PFSK-1 (cell line): ENCODE measurements at regions not wholly inside any gene's neighbourhood (a gene's known extent, or its start where the extent isn't known, plus 50 kb on each side); places are given as distances from the start of the nearest gene placed in this dataset.

Experiments used
- POLR2AphosphoS5 ChIP-seq: IDR thresholded peaks from 2 replicates; pipeline ENCODE4 v1.6.1; 2012; ENCODE audit warnings: low read depth, mild to moderate bottlenecking, control low read depth, low read length, moderate library complexity
- SIN3A ChIP-seq: IDR thresholded peaks from 2 replicates; pipeline ENCODE4 v1.6.1; 2012; ENCODE audit warnings: mild to moderate bottlenecking, low read length, moderate library complexity, borderline replicate concordance; ENCODE audit not compliant: insufficient read depth
- TAF1 ChIP-seq: IDR thresholded peaks from 2 replicates; pipeline ENCODE4 v1.6.1; 2012; ENCODE audit warnings: low read length, control low read depth, borderline replicate concordance; ENCODE audit not compliant: insufficient read depth
- TF ChIP-seq, protein P1 (sequence below), 2 experiments: IDR thresholded peaks; 2 replicates each; pipeline versions ENCODE4 v1.6.1 to v1.8.0; 2011 to 2012; ENCODE audit warnings: low read depth in 2 of 2, low read length in 2 of 2, control low read depth in 1 of 2, inconsistent platforms in 1 of 2, mild to moderate bottlenecking in 1 of 2, moderate library complexity in 1 of 2; ENCODE audit not compliant: insufficient read depth in 1 of 2

DNA sequence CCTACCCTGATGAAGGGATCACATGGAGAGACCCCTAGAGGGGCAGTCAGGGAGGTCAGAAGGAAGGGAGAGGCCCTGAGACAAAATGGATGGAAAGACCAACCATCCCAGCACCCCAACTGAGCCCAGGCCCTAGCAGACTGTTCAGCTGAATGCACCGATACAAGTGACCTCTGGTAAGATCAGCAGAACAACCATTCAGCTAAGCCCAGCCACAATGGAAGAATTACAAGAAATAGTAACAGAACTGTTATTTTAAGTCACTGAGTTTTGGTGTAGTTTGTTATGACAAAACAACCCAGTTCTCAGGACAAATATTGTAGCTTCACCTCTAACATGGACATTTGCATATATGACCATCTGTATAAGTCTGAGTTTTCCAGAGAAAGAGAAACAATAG, 210.4 kb upstream of the SVIL start:
- TF ChIP-seq, protein P1, sequence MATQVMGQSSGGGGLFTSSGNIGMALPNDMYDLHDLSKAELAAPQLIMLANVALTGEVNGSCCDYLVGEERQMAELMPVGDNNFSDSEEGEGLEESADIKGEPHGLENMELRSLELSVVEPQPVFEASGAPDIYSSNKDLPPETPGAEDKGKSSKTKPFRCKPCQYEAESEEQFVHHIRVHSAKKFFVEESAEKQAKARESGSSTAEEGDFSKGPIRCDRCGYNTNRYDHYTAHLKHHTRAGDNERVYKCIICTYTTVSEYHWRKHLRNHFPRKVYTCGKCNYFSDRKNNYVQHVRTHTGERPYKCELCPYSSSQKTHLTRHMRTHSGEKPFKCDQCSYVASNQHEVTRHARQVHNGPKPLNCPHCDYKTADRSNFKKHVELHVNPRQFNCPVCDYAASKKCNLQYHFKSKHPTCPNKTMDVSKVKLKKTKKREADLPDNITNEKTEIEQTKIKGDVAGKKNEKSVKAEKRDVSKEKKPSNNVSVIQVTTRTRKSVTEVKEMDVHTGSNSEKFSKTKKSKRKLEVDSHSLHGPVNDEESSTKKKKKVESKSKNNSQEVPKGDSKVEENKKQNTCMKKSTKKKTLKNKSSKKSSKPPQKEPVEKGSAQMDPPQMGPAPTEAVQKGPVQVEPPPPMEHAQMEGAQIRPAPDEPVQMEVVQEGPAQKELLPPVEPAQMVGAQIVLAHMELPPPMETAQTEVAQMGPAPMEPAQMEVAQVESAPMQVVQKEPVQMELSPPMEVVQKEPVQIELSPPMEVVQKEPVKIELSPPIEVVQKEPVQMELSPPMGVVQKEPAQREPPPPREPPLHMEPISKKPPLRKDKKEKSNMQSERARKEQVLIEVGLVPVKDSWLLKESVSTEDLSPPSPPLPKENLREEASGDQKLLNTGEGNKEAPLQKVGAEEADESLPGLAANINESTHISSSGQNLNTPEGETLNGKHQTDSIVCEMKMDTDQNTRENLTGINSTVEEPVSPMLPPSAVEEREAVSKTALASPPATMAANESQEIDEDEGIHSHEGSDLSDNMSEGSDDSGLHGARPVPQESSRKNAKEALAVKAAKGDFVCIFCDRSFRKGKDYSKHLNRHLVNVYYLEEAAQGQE (IDR thresholded peaks at IDR 0.05; ENCODE audit: insufficient read depth in 1 of 2, low read depth in 2 of 2, low read length in 2 of 2): no peak
- no peak for TF ChIP-seq POLR2AphosphoS5
- no peak for TF ChIP-seq TAF1
- no peak for TF ChIP-seq SIN3A
